BE2C (cell line): ENCODE measurements at regions not wholly inside any gene's neighbourhood (a gene's known extent, or its start where the extent isn't known, plus 50 kb on each side); places are given as distances from the start of the nearest gene placed in this dataset.
"Not testable (repeated sequence)": the region's sequence is repeated elsewhere in the genome, so short reads cannot be mapped to it uniquely, and the experiment has no call there.

ENCODE experiments used
- DNase-seq: peaks from one replicate; pipeline ENCODE4 v3.0.0-alpha.2; 2020
- H3K27me3 ChIP-seq: fragments of 250-450 bp; sonication (Bioruptor Pico); 2 replicates; pipeline ENCODE4 v1.5.1; 2020; ENCODE audit warnings: mild to moderate bottlenecking
- H3K36me3 ChIP-seq: fragments of 250-450 bp; sonication (Bioruptor Pico); 2 replicates; pipeline ENCODE4 v1.5.1; 2020; ENCODE audit warnings: mild to moderate bottlenecking
- H3K4me1 ChIP-seq: fragments of 250-450 bp; sonication (Bioruptor Pico); 2 replicates; pipeline ENCODE4 v1.5.1; 2020
- H3K4me3 ChIP-seq: 2 replicates; pipeline ENCODE4 v1.5.1; 2011; ENCODE audit warnings: low read depth, low read length
- H3K9me3 ChIP-seq: fragments of 250-450 bp; sonication (Bioruptor Pico); 2 replicates; pipeline ENCODE4 v1.5.1; 2020
- CTCF ChIP-seq: IDR thresholded peaks from 2 replicates; pipeline ENCODE4 v1.5.1; 2012; ENCODE audit warnings: mild to moderate bottlenecking, low read depth, low read length

DNA sequence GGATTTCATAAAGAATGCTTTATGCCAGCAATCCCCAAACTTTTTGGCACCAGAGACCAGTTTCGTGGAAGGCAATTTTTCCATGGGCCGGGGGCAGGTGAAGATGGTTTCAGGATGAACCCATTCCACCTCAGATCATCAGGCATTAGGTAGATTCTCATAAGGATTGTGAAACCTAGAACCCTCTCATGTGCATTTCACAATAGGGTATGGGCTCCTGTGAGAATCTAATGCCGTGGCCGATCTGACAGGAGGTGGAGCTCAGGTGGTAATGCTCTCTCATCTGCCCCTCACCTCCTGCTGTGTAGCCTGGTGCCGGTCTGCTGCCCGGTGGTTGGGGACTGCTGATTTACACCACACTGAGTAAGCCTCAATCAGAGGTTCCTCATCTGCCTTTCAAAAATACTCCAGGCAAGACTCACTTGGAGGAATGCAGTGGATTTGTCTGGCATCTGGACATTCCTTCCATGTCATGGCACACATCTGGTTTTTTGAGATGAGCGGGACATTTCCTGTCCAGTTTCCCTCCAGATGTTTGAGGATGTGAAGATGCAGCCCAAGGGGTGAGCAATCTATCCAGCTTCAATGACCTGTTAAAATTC, 185.8 kb downstream of the VAPA start:
- H3K4me1 ChIP-seq = no peaks in the 10 kb centered on the region
- no peak for TF ChIP-seq CTCF
- H3K27me3 ChIP-seq = no peaks in the 10 kb centered on the region
- no peak for DNase-seq
- no peaks in the 10 kb centered on the region for H3K9me3 ChIP-seq
- H3K4me3 ChIP-seq = no peak overlapping the region
- no peaks in the 10 kb centered on the region for H3K36me3 ChIP-seq

DNA sequence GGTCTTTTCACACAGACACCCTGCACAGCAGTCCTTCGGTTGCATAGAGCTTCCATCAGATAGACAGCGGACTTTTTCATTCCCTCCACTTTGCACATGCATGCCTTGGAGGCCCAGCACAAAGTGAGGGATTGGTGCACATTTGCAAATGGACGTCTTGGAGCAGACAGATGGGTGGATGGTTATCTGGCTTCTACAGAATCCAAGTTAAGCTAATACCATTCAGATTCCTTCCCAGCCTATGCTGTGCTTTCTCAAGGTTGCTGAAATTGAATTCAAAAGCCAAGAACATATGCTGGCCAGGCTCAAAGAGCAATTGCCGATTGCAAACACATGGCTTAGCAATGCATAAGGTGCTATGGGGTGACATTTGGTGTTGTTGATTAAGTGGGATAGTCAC, 186.4 kb downstream of the VAPA start:
- no peaks in the 10 kb centered on the region for H3K36me3 ChIP-seq
- no peak overlapping the region for H3K4me3 ChIP-seq
- no peak for DNase-seq
- H3K27me3 ChIP-seq = no peaks in the 10 kb centered on the region
- H3K4me1 ChIP-seq = no peaks in the 10 kb centered on the region
- TF ChIP-seq CTCF = no peak
- H3K9me3 ChIP-seq = no peaks in the 10 kb centered on the region

DNA sequence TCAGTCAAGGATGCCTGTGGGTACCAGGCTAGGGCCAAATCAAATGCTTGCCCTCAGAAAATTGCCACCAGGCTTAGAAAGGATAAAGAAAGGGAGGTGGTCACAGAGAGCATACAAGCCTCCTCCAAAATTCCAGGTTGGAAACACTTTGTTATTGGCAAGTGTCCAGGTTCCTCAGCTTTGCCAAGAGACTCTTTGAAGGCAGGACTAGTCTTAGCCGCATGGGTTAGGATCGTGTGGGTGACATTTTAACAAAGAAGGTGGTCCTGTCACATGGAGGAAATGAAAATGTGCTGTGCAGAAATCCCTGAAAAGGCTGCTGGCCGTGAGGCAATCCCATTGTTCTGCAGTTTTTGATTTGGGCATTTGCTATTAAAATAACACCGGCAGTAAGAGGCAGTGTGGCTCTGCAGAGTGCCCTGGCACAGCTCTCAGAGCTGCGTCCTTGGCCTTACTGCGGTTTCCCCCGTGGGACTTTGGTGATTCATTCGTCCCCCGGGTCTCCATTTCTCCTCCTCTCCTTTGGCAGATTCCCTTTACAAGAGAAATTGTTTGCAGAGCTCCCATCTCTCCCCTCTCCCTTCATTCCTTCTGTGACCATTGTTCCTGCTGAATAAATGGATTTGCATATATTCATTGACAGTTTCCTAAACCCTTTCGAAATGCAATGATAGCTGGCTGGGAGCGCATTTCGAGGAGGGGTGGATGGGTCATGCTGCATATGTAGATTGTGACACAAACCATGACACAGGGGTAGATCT, 187.3 kb downstream of the VAPA start:
- Histone ChIP-seq H3K4me3 (no peak overlapping the region), H3K4me1 (no peaks in the 10 kb centered on the region), H3K27me3 (no peaks in the 10 kb centered on the region), H3K36me3 (no peaks in the 10 kb centered on the region), H3K9me3 (no peaks in the 10 kb centered on the region)
- no peak for DNase-seq
- no peak for TF ChIP-seq CTCF

GRCh38 chr18:10101729-10102128, 187.9 kb downstream of the VAPA start:
- H3K4me1 ChIP-seq = no peaks in the 10 kb centered on the region
- H3K4me3 ChIP-seq = no peak overlapping the region
- no peaks in the 10 kb centered on the region for H3K27me3 ChIP-seq
- no peak for TF ChIP-seq CTCF
- no peak for DNase-seq
- no peaks in the 10 kb centered on the region for H3K9me3 ChIP-seq
- H3K36me3 ChIP-seq = no peaks in the 10 kb centered on the region

GRCh38 chr18:10105118-10105517, 191.3 kb downstream of the VAPA start:
- H3K4me3 ChIP-seq, H3K4me1 ChIP-seq, DNase-seq, H3K27me3 ChIP-seq, H3K9me3 ChIP-seq, H3K36me3 ChIP-seq: not testable (repeated sequence)

DNA sequence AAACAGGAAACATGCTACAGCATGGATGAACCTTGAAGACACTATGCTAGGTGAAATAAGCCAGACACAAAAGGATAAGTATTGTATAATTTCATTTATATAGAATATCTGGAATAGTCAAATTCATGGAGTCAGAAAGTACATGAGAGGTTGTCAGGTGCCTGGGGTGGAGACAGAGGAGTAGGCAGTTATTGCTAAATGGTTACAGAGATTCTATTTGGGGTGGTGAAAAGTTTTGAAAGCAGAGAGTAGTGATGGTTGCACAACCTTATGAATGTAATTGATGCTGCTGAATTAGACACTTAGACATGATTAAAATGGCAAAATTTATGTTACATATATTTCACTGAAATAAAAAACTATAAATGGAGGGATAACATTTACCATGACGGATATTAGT, 197.4 kb downstream of the VAPA start:
- Histone ChIP-seq H3K9me3 (no peaks in the 10 kb centered on the region), H3K4me3 (no peak overlapping the region), H3K27me3 (no peaks in the 10 kb centered on the region), H3K36me3 (no peaks in the 10 kb centered on the region), H3K4me1 (no peaks in the 10 kb centered on the region)
- DNase-seq = no peak
- no peak for TF ChIP-seq CTCF
